Neural cell (in vitro differentiated cells): ENCODE measurements at regions not wholly inside any gene's neighbourhood (a gene's known extent, or its start where the extent isn't known, plus 50 kb on each side); places are given as distances from the start of the nearest gene placed in this dataset.

Experiments
- H2AFZ ChIP-seq: fragments of 200-600, 300-800 bp; sonication (generic), shearing (Covaris generic); 2 replicates; pipeline ENCODE4 v1.6.0; 2014; ENCODE audit warnings: low read depth, mild to moderate bottlenecking, antibody characterized with exemption, low read length, moderate library complexity
- H3F3A ChIP-seq: fragments of 200-600 bp; shearing (Covaris generic); 2 replicates; pipeline ENCODE4 v1.6.1; 2016; ENCODE audit warnings: mild to moderate bottlenecking, moderate library complexity, mixed read lengths, antibody characterized with exemption, low read length; ENCODE audit not compliant: insufficient read depth, poor library complexity, severe bottlenecking
- H3K27ac ChIP-seq: fragments of 200-600, 300-800 bp; sonication (generic), shearing (Covaris generic); 2 replicates; pipeline ENCODE4 v1.5.1; 2014; ENCODE audit warnings: mild to moderate bottlenecking, low read length, moderate library complexity
- H3K27me3 ChIP-seq: fragments of 300-800, 200-600 bp; sonication (generic), shearing (Covaris generic); 2 replicates; pipeline ENCODE4 v1.6.0; 2014; ENCODE audit warnings: mild to moderate bottlenecking, low read depth, low read length, moderate library complexity; ENCODE audit not compliant: insufficient read depth
- H3K36me3 ChIP-seq: fragments of 300-800, 200-600 bp; sonication (generic), shearing (Covaris generic); 2 replicates; pipeline ENCODE4 v1.5.1; 2014; ENCODE audit warnings: mild to moderate bottlenecking, antibody characterized with exemption, low read length, moderate library complexity; ENCODE audit not compliant: insufficient read depth
- H3K4me2 ChIP-seq: fragments of 300-800, 200-600 bp; sonication (generic), shearing (Covaris generic); 2 replicates; pipeline ENCODE4 v1.6.0; 2014; ENCODE audit warnings: mild to moderate bottlenecking, low read length
- H3K4me3 ChIP-seq: fragments of 300-800, 200-600 bp; sonication (generic), shearing (Covaris generic); 2 replicates; pipeline ENCODE4 v1.5.1; 2014; ENCODE audit warnings: mild to moderate bottlenecking, low read length, moderate library complexity
- H3K79me2 ChIP-seq: fragments of 200-600 bp; shearing (Covaris generic); replicated peaks from 2 replicates; pipeline ENCODE4 v1.6.0; 2014; ENCODE audit warnings: mild to moderate bottlenecking, low read length, moderate library complexity; ENCODE audit not compliant: insufficient read depth
- H3K9ac ChIP-seq: fragments of 300-800, 200-600 bp; sonication (generic), shearing (Covaris generic); 2 replicates; pipeline ENCODE4 v1.6.1; 2016; ENCODE audit warnings: mild to moderate bottlenecking, low read length, mixed read lengths
- H3K9me2 ChIP-seq: fragments of 200-600 bp; shearing (Covaris generic); 2 replicates; pipeline ENCODE4 v1.6.1; 2016; ENCODE audit warnings: mild to moderate bottlenecking, low read length, mixed read lengths; ENCODE audit not compliant: insufficient read depth
- H3K9me3 ChIP-seq: fragments of 200-600, 300-800 bp; sonication (generic), shearing (Covaris generic); 2 replicates; pipeline ENCODE4 v1.6.1; 2016; ENCODE audit warnings: mild to moderate bottlenecking, mixed run types, low read length, moderate library complexity, mixed read lengths
- H4K20me1 ChIP-seq: fragments of 200-600 bp; shearing (Covaris generic); 2 replicates; pipeline ENCODE4 v1.6.1; 2016; ENCODE audit warnings: mild to moderate bottlenecking, mixed run types; ENCODE audit not compliant: insufficient read depth
- CTCF ChIP-seq: fragments of 450-650 bp; IDR thresholded peaks from 2 replicates; pipeline ENCODE4 v1.5.1; 2014; ENCODE audit warnings: antibody characterized with exemption, mild to moderate bottlenecking, moderate library complexity; ENCODE audit not compliant: poor library complexity, severe bottlenecking
- EP300 ChIP-seq: fragments of 450-650 bp; conservative IDR thresholded peaks from 2 replicates; pipeline ENCODE4 v1.6.1; 2014; ENCODE audit warnings: antibody characterized with exemption, mild to moderate bottlenecking, moderate library complexity; ENCODE audit not compliant: poor library complexity, severe bottlenecking
- EZH2 ChIP-seq: fragments of 200-600, 300-800 bp; shearing (Covaris generic), sonication (generic); IDR thresholded peaks from 2 replicates; pipeline ENCODE4 v1.6.1; 2014; ENCODE audit warnings: antibody characterized with exemption, low read length, borderline replicate concordance, mild to moderate bottlenecking; ENCODE audit not compliant: insufficient read depth, poor library complexity, severe bottlenecking
- MXI1 ChIP-seq: fragments of 450-650 bp; conservative IDR thresholded peaks from 2 replicates; pipeline ENCODE4 v1.6.1; 2014; ENCODE audit warnings: antibody characterized with exemption, mild to moderate bottlenecking; ENCODE audit not compliant: poor library complexity, severe bottlenecking
- POLR2AphosphoS5 ChIP-seq: IDR thresholded peaks from 2 replicates; pipeline ENCODE4 v1.6.1; 2012
- RAD21 ChIP-seq: fragments of 450-650 bp; conservative IDR thresholded peaks from 2 replicates; pipeline ENCODE4 v1.6.1; 2014; ENCODE audit warnings: antibody characterized with exemption, mild to moderate bottlenecking, moderate library complexity
- SMC3 ChIP-seq: fragments of 450-650 bp; conservative IDR thresholded peaks from 2 replicates; pipeline ENCODE4 v1.6.1; 2014; ENCODE audit warnings: antibody characterized with exemption, mild to moderate bottlenecking, moderate library complexity; ENCODE audit not compliant: poor library complexity
- TAF1 ChIP-seq: IDR thresholded peaks from 2 replicates; pipeline ENCODE4 v1.6.1; 2012; ENCODE audit warnings: low read depth
- TF ChIP-seq, protein P1 (sequence below): IDR thresholded peaks from 2 replicates; pipeline ENCODE4 v1.6.1; 2012; ENCODE audit warnings: borderline replicate concordance

- no peak for TF ChIP-seq TAF1
- Histone ChIP-seq H3K27ac (no peak overlapping the region), H3K9me2 (no peaks in the 10 kb centered on the region), H3K79me2 (no peaks in the 10 kb centered on the region), H4K20me1 (no peaks in the 10 kb centered on the region), H3K4me2 (no peak overlapping the region), H2AFZ (no peak overlapping the region), H3K36me3 (no peaks in the 10 kb centered on the region), H3K9ac (no peak overlapping the region), H3K27me3 (peaks cover 8% of the 10 kb centered on the region), H3K9me3 (no peaks in the 10 kb centered on the region), H3K4me3 (no peak overlapping the region), H3F3A (no peaks in the 10 kb centered on the region)
Measured at GRCh38 chr16:80161799-80162739, 378.7 kb upstream of the DYNLRB2 start.

- Histone ChIP-seq H3F3A (no peaks in the 10 kb centered on the region), H3K9ac (no peak overlapping the region), H3K27ac (no peak overlapping the region), H3K9me3 (no peaks in the 10 kb centered on the region), H3K4me2 (no peak overlapping the region), H3K36me3 (no peaks in the 10 kb centered on the region), H3K79me2 (no peaks in the 10 kb centered on the region), H2AFZ (no peak overlapping the region), H3K9me2 (no peaks in the 10 kb centered on the region), H4K20me1 (no peaks in the 10 kb centered on the region), H3K27me3 (peaks cover 5% of the 10 kb centered on the region), H3K4me3 (no peak overlapping the region)
- TF ChIP-seq EZH2: no peak
- no peak for TF ChIP-seq POLR2AphosphoS5
- TF ChIP-seq, protein P1, sequence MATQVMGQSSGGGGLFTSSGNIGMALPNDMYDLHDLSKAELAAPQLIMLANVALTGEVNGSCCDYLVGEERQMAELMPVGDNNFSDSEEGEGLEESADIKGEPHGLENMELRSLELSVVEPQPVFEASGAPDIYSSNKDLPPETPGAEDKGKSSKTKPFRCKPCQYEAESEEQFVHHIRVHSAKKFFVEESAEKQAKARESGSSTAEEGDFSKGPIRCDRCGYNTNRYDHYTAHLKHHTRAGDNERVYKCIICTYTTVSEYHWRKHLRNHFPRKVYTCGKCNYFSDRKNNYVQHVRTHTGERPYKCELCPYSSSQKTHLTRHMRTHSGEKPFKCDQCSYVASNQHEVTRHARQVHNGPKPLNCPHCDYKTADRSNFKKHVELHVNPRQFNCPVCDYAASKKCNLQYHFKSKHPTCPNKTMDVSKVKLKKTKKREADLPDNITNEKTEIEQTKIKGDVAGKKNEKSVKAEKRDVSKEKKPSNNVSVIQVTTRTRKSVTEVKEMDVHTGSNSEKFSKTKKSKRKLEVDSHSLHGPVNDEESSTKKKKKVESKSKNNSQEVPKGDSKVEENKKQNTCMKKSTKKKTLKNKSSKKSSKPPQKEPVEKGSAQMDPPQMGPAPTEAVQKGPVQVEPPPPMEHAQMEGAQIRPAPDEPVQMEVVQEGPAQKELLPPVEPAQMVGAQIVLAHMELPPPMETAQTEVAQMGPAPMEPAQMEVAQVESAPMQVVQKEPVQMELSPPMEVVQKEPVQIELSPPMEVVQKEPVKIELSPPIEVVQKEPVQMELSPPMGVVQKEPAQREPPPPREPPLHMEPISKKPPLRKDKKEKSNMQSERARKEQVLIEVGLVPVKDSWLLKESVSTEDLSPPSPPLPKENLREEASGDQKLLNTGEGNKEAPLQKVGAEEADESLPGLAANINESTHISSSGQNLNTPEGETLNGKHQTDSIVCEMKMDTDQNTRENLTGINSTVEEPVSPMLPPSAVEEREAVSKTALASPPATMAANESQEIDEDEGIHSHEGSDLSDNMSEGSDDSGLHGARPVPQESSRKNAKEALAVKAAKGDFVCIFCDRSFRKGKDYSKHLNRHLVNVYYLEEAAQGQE: no peak
- TF ChIP-seq RAD21: no peak
- TF ChIP-seq MXI1: no peak
- no peak for TF ChIP-seq EP300
- TF ChIP-seq TAF1: no peak
- no peak for TF ChIP-seq CTCF
- TF ChIP-seq SMC3: no peak
Measured at GRCh38 chr16:80158766-80159165, 382.0 kb upstream of the DYNLRB2 start.
